WTC11 (cell line): ENCODE measurements at regions not wholly inside any gene's neighbourhood (a gene's known extent, or its start where the extent isn't known, plus 50 kb on each side); places are given as distances from the start of the nearest gene placed in this dataset.

Source experiments
- ATAC-seq: fragments of 200-7000 bp; cut with Tn5 transposase; 2 replicates; pipeline ENCODE4 v1.10.0; 2021; ENCODE audit warnings: mild to moderate bottlenecking, moderate library complexity
- CTCF ChIA-PET: fragments of 300-600 bp; sonication (Branson Sonifier 250); formaldehyde crosslinking; loops from one replicate; lab custom pipeline; 2021; ENCODE audit warnings: antibody characterized with exemption; lab: Charles Lee
- POLR2A ChIA-PET: fragments of 350-600 bp; sonication (Branson Sonifier 250); formaldehyde crosslinking; loops from one replicate; lab custom pipeline; 2021; ENCODE audit warnings: antibody characterized with exemption; lab: Charles Lee
- DNase-seq: peaks from one replicate; pipeline ENCODE4 v3.0.0; 2021; ENCODE audit warnings: low spot score
- H3K27ac Mint-ChIP-seq: 2 replicates; pipeline ENCODE4 v1.8.0; 2021; ENCODE audit warnings: mixed read lengths
- H3K27me3 Mint-ChIP-seq: 2 replicates; pipeline ENCODE4 v1.8.0; 2021; ENCODE audit warnings: low read depth, mild to moderate bottlenecking, moderate library complexity, mixed read lengths
- H3K36me3 Mint-ChIP-seq: 2 replicates; pipeline ENCODE4 v1.8.0; 2021; ENCODE audit warnings: mixed read lengths
- H3K4me1 Mint-ChIP-seq: 2 replicates; pipeline ENCODE4 v1.8.0; 2022; ENCODE audit warnings: mixed read lengths
- H3K4me3 Mint-ChIP-seq: 2 replicates; pipeline ENCODE4 v1.8.0; 2021; ENCODE audit warnings: mild to moderate bottlenecking, moderate library complexity, mixed read lengths
- H3K9me3 Mint-ChIP-seq: 2 replicates; pipeline ENCODE4 v1.8.0; 2021; ENCODE audit warnings: mixed read lengths
- ARID4B ChIP-seq: sonication (generic); formaldehyde crosslinking; IDR thresholded peaks from 2 replicates; pipeline ENCODE4 v1.8.0; 2023; ENCODE audit warnings: missing genetic modification reagents, mild to moderate bottlenecking, borderline replicate concordance
- ATF1 ChIP-seq: sonication (generic); formaldehyde crosslinking; IDR thresholded peaks from 2 replicates; pipeline ENCODE4 v1.8.1; 2023; ENCODE audit warnings: mild to moderate bottlenecking, moderate library complexity, missing genetic modification reagents
- ATF2 ChIP-seq: sonication (generic); formaldehyde crosslinking; IDR thresholded peaks from 2 replicates; pipeline ENCODE4 v1.8.1; 2022; ENCODE audit warnings: low read depth, missing genetic modification reagents, borderline replicate concordance
- ATF3 ChIP-seq: sonication (generic); formaldehyde crosslinking; conservative IDR thresholded peaks from 2 replicates; pipeline ENCODE4 v1.8.1; 2022; ENCODE audit warnings: mild to moderate bottlenecking, missing genetic modification reagents
- CBFB ChIP-seq: sonication (generic); formaldehyde crosslinking; IDR thresholded peaks from 2 replicates; pipeline ENCODE4 v1.8.1; 2022; ENCODE audit warnings: mild to moderate bottlenecking, low read depth, missing genetic modification reagents
- CREB1 ChIP-seq: sonication (generic); formaldehyde crosslinking; IDR thresholded peaks from 2 replicates; pipeline ENCODE4 v1.8.0; 2023; ENCODE audit warnings: mild to moderate bottlenecking, missing genetic modification reagents
- CTCF ChIP-seq: fragments of 200-600 bp; IDR thresholded peaks from 2 replicates; pipeline ENCODE4 v1.8.0; 2022; ENCODE audit warnings: antibody characterized with exemption
- ELF4 ChIP-seq: sonication (generic); formaldehyde crosslinking; IDR thresholded peaks from 2 replicates; pipeline ENCODE4 v1.8.1; 2022; ENCODE audit warnings: low read depth, mild to moderate bottlenecking, moderate library complexity, missing genetic modification reagents
- HMGXB4 ChIP-seq: sonication (generic); formaldehyde crosslinking; IDR thresholded peaks from 2 replicates; pipeline ENCODE4 v1.8.1; 2023; ENCODE audit warnings: mild to moderate bottlenecking, moderate library complexity, missing genetic modification reagents
- MXD4 ChIP-seq: fragments of 250-450 bp; sonication (Bioruptor Pico); IDR thresholded peaks from 2 replicates; pipeline ENCODE4 v1.8.0; 2021; ENCODE audit warnings: mild to moderate bottlenecking, moderate library complexity, borderline replicate concordance
- PRRX2 ChIP-seq: fragments of 250-450 bp; sonication (Bioruptor Pico); IDR thresholded peaks from 2 replicates; pipeline ENCODE4 v1.8.0; 2021; ENCODE audit warnings: mild to moderate bottlenecking
- RELA ChIP-seq: sonication (generic); formaldehyde crosslinking; IDR thresholded peaks from 2 replicates; pipeline ENCODE4 v1.8.1; 2022; ENCODE audit warnings: missing genetic modification reagents, mild to moderate bottlenecking, borderline replicate concordance
- USF1 ChIP-seq: sonication (generic); formaldehyde crosslinking; IDR thresholded peaks from 2 replicates; pipeline ENCODE4 v1.8.0; 2022; ENCODE audit warnings: mild to moderate bottlenecking, missing genetic modification reagents
- USF2 ChIP-seq: sonication (generic); formaldehyde crosslinking; IDR thresholded peaks from 2 replicates; pipeline ENCODE4 v1.8.1; 2023; ENCODE audit warnings: mild to moderate bottlenecking, missing genetic modification reagents, moderate library complexity
- ZBTB21 ChIP-seq: sonication (generic); formaldehyde crosslinking; IDR thresholded peaks from 2 replicates; pipeline ENCODE4 v1.8.1; 2023; ENCODE audit warnings: mild to moderate bottlenecking, missing genetic modification reagents, borderline replicate concordance
- ZNF263 ChIP-seq: sonication (generic); formaldehyde crosslinking; IDR thresholded peaks from 2 replicates; pipeline ENCODE4 v1.8.1; 2022; ENCODE audit warnings: low read depth, mild to moderate bottlenecking, moderate library complexity, missing genetic modification reagents
- ZNF317 ChIP-seq: sonication (generic); formaldehyde crosslinking; IDR thresholded peaks from 2 replicates; pipeline ENCODE4 v1.8.1; 2023; ENCODE audit warnings: low read depth, mild to moderate bottlenecking, moderate library complexity, missing genetic modification reagents, borderline replicate concordance

GRCh38 chr3:106969596-106969995 is 407.6 kb upstream of the CCDC54 start (continued):
- TF ChIP-seq ELF4 (CRISPR knock-in tag) (no peak), ZNF317 (CRISPR knock-in tag) (no peak), CTCF (no peak), ARID4B (no peak), USF1 (no peak), ZNF263 (CRISPR knock-in tag) (no peak), CBFB (no peak), ATF3 (no peak), ATF1 (CRISPR knock-in tag) (no peak), USF2 (no peak)

GRCh38 chr3:106981392-106981791 is 395.8 kb upstream of the CCDC54 start:
- no peaks in the 10 kb centered on the region; the same call in 1 of the 2 replicates for H3K4me1 Mint-ChIP-seq
- no peak overlapping the region for H3K4me3 Mint-ChIP-seq
- no peaks in the 10 kb centered on the region; the same call in 1 of the 2 replicates for H3K27me3 Mint-ChIP-seq
- no peak for DNase-seq
- no peak for ATAC-seq
- no peak overlapping the region for H3K27ac Mint-ChIP-seq
- TF ChIP-seq RELA (CRISPR knock-in tag) (no peak), MXD4 (CRISPR knock-in tag) (no peak), ZBTB21 (CRISPR knock-in tag) (no peak), PRRX2 (no peak), HMGXB4 (CRISPR knock-in tag) (no peak), ATF2 (CRISPR knock-in tag) (no peak), CTCF (no peak), CREB1 (CRISPR knock-in tag) (no peak)
- no peaks in the 10 kb centered on the region for H3K9me3 Mint-ChIP-seq
- ChIA-PET POLR2A (no interaction called here), CTCF (no interaction called here)
- no peaks in the 10 kb centered on the region for H3K36me3 Mint-ChIP-seq
